ENCODE measurements at regions not wholly inside any gene's neighbourhood (a gene's known extent, or its start where the extent isn't known, plus 50 kb on each side); places are given as distances from the start of the nearest gene placed in this dataset.

- DNase-seq (ENCODE audit: low read depth in 4 of 6, low spot score in 6 of 6) = no peak
- Histone ChIP-seq H3K4me3 (ENCODE audit: low read depth, low read length) (no peak overlapping the region), H3K27me3 (ENCODE audit: control insufficient read depth, insufficient read depth, low read length) (no peaks in the 10 kb centered on the region), H3K36me3 (ENCODE audit: control insufficient read depth, insufficient read depth, low read length) (no peaks in the 10 kb centered on the region), H3K27ac (ENCODE audit: low read depth, low read length) (no peak overlapping the region), H3K4me1 (ENCODE audit: control insufficient read depth, insufficient read depth, low read length) (no peaks in the 10 kb centered on the region), H3K9me3 (ENCODE audit: control insufficient read depth, insufficient read depth, low read length) (peaks cover 2% of the 10 kb centered on the region)
Observed at GRCh38 chr4:66991521-66991920, 553.8 kb downstream of the CENPC start.

GRCh38 chr4:66974665-66975064 lies 570.6 kb downstream of the CENPC start:
- no CpG with 5 or more reads among the region's 2 CpGs for WGBS (ENCODE audit: insufficient coverage)
- no peaks in the 10 kb centered on the region for H3K9me3 ChIP-seq (ENCODE audit: control insufficient read depth, insufficient read depth, low read length)
- H3K27me3 ChIP-seq (ENCODE audit: control insufficient read depth, insufficient read depth, low read length) = no peaks in the 10 kb centered on the region
- H3K27ac ChIP-seq (ENCODE audit: low read depth, low read length) = no peak overlapping the region
- H3K4me1 ChIP-seq (ENCODE audit: control insufficient read depth, insufficient read depth, low read length) = no peaks in the 10 kb centered on the region
- H3K4me3 ChIP-seq (ENCODE audit: low read depth, low read length) = no peak overlapping the region
- no peaks in the 10 kb centered on the region for H3K36me3 ChIP-seq (ENCODE audit: control insufficient read depth, insufficient read depth, low read length)
- DNase-seq (ENCODE audit: low read depth in 4 of 6, low spot score in 6 of 6) = no peak

GRCh38 chr4:66972087-66972486 lies 573.2 kb downstream of the CENPC start:
- H3K4me1 ChIP-seq (ENCODE audit: control insufficient read depth, insufficient read depth, low read length) = no peaks in the 10 kb centered on the region
- no peak for DNase-seq (ENCODE audit: low read depth in 4 of 6, low spot score in 6 of 6)
- no peaks in the 10 kb centered on the region for H3K9me3 ChIP-seq (ENCODE audit: control insufficient read depth, insufficient read depth, low read length)
- WGBS (ENCODE audit: insufficient coverage) = 86% methylated on average over 1 of the region's 2 CpGs
- no peak overlapping the region for H3K27ac ChIP-seq (ENCODE audit: low read depth, low read length)
- H3K4me3 ChIP-seq (ENCODE audit: low read depth, low read length) = no peak overlapping the region
- no peaks in the 10 kb centered on the region for H3K36me3 ChIP-seq (ENCODE audit: control insufficient read depth, insufficient read depth, low read length)
- no peaks in the 10 kb centered on the region for H3K27me3 ChIP-seq (ENCODE audit: control insufficient read depth, insufficient read depth, low read length)

- no peak overlapping the region for H3K4me3 ChIP-seq (ENCODE audit: low read depth, low read length)
- no peak for DNase-seq (ENCODE audit: low read depth in 4 of 6, low spot score in 6 of 6)
- no CpG with 5 or more reads among the region's 1 CpG for WGBS (ENCODE audit: insufficient coverage)
Observed at GRCh38 chr4:66964467-66964866, 580.8 kb downstream of the CENPC start.

GRCh38 chr4:66963084-66963483 lies 582.2 kb downstream of the CENPC start:
- peak in 1 of 6 donors; percentile 73 for DNase-seq (ENCODE audit: low read depth in 4 of 6, low spot score in 6 of 6)
- Histone ChIP-seq H3K36me3 (ENCODE audit: control insufficient read depth, insufficient read depth, low read length) (no peaks in the 10 kb centered on the region), H3K27me3 (ENCODE audit: control insufficient read depth, insufficient read depth, low read length) (no peaks in the 10 kb centered on the region), H3K27ac (ENCODE audit: low read depth, low read length) (no peak overlapping the region), H3K9me3 (ENCODE audit: control insufficient read depth, insufficient read depth, low read length) (no peaks in the 10 kb centered on the region), H3K4me1 (ENCODE audit: control insufficient read depth, insufficient read depth, low read length) (no peaks in the 10 kb centered on the region), H3K4me3 (ENCODE audit: low read depth, low read length) (no peak overlapping the region)
- WGBS (ENCODE audit: insufficient coverage) = no CpG with 5 or more reads among the region's 3 CpGs

More at GRCh38 chr4:66964467-66964866, 580.8 kb downstream of the CENPC start:
- Histone ChIP-seq H3K36me3 (ENCODE audit: control insufficient read depth, insufficient read depth, low read length) (no peaks in the 10 kb centered on the region), H3K9me3 (ENCODE audit: control insufficient read depth, insufficient read depth, low read length) (no peaks in the 10 kb centered on the region), H3K4me1 (ENCODE audit: control insufficient read depth, insufficient read depth, low read length) (no peaks in the 10 kb centered on the region), H3K27me3 (ENCODE audit: control insufficient read depth, insufficient read depth, low read length) (no peaks in the 10 kb centered on the region), H3K27ac (ENCODE audit: low read depth, low read length) (no peak overlapping the region)

- H3K4me1 ChIP-seq (ENCODE audit: control insufficient read depth, insufficient read depth, low read length) = no peaks in the 10 kb centered on the region
- H3K27me3 ChIP-seq (ENCODE audit: control insufficient read depth, insufficient read depth, low read length) = no peaks in the 10 kb centered on the region
- H3K9me3 ChIP-seq (ENCODE audit: control insufficient read depth, insufficient read depth, low read length) = no peaks in the 10 kb centered on the region
- H3K27ac ChIP-seq (ENCODE audit: low read depth, low read length) = no peak overlapping the region
- no peaks in the 10 kb centered on the region for H3K36me3 ChIP-seq (ENCODE audit: control insufficient read depth, insufficient read depth, low read length)
- DNase-seq (ENCODE audit: low read depth in 4 of 6, low spot score in 6 of 6) = no peak
- no peak overlapping the region for H3K4me3 ChIP-seq (ENCODE audit: low read depth, low read length)
- 100% methylated on average over 1 of the region's 2 CpGs for WGBS (ENCODE audit: insufficient coverage)
Observed at GRCh38 chr4:66959207-66959606, 586.1 kb downstream of the CENPC start.

- Histone ChIP-seq H3K27me3 (ENCODE audit: control insufficient read depth, insufficient read depth, low read length) (no peaks in the 10 kb centered on the region), H3K36me3 (ENCODE audit: control insufficient read depth, insufficient read depth, low read length) (no peaks in the 10 kb centered on the region), H3K9me3 (ENCODE audit: control insufficient read depth, insufficient read depth, low read length) (no peaks in the 10 kb centered on the region), H3K4me3 (ENCODE audit: low read depth, low read length) (no peak overlapping the region), H3K4me1 (ENCODE audit: control insufficient read depth, insufficient read depth, low read length) (no peaks in the 10 kb centered on the region), H3K27ac (ENCODE audit: low read depth, low read length) (no peak overlapping the region)
- no CpG with 5 or more reads among the region's 1 CpG for WGBS (ENCODE audit: insufficient coverage)
- DNase-seq (ENCODE audit: low read depth in 4 of 6, low spot score in 6 of 6) = no peak
Observed at GRCh38 chr4:66956852-66957251, 588.5 kb downstream of the CENPC start.

- H3K4me1 ChIP-seq (ENCODE audit: control insufficient read depth, insufficient read depth, low read length) = no peaks in the 10 kb centered on the region
- no peak for DNase-seq (ENCODE audit: low read depth in 4 of 6, low spot score in 6 of 6)
- 95% methylated on average over 6 of the region's 6 CpGs for WGBS (ENCODE audit: insufficient coverage)
- H3K27me3 ChIP-seq (ENCODE audit: control insufficient read depth, insufficient read depth, low read length) = no peaks in the 10 kb centered on the region
- H3K36me3 ChIP-seq (ENCODE audit: control insufficient read depth, insufficient read depth, low read length) = no peaks in the 10 kb centered on the region
- no peak overlapping the region for H3K4me3 ChIP-seq (ENCODE audit: low read depth, low read length)
- no peak overlapping the region for H3K27ac ChIP-seq (ENCODE audit: low read depth, low read length)
- no peaks in the 10 kb centered on the region for H3K9me3 ChIP-seq (ENCODE audit: control insufficient read depth, insufficient read depth, low read length)
Observed at GRCh38 chr4:66956426-66956825, 588.9 kb downstream of the CENPC start.

GRCh38 chr4:66955784-66956183 lies 589.5 kb downstream of the CENPC start:
- H3K27ac ChIP-seq (ENCODE audit: low read depth, low read length) = no peak overlapping the region
- H3K27me3 ChIP-seq (ENCODE audit: control insufficient read depth, insufficient read depth, low read length) = no peaks in the 10 kb centered on the region
- H3K4me1 ChIP-seq (ENCODE audit: control insufficient read depth, insufficient read depth, low read length) = no peaks in the 10 kb centered on the region
- WGBS (ENCODE audit: insufficient coverage) = no CpG with 5 or more reads among the region's 3 CpGs
- no peak for DNase-seq (ENCODE audit: low read depth in 4 of 6, low spot score in 6 of 6)
- H3K36me3 ChIP-seq (ENCODE audit: control insufficient read depth, insufficient read depth, low read length) = no peaks in the 10 kb centered on the region
- no peak overlapping the region for H3K4me3 ChIP-seq (ENCODE audit: low read depth, low read length)
- no peaks in the 10 kb centered on the region for H3K9me3 ChIP-seq (ENCODE audit: control insufficient read depth, insufficient read depth, low read length)

- Histone ChIP-seq H3K27me3 (ENCODE audit: control insufficient read depth, insufficient read depth, low read length) (no peaks in the 10 kb centered on the region), H3K4me3 (ENCODE audit: low read depth, low read length) (no peak overlapping the region), H3K4me1 (ENCODE audit: control insufficient read depth, insufficient read depth, low read length) (no peaks in the 10 kb centered on the region), H3K9me3 (ENCODE audit: control insufficient read depth, insufficient read depth, low read length) (no peaks in the 10 kb centered on the region), H3K36me3 (ENCODE audit: control insufficient read depth, insufficient read depth, low read length) (no peaks in the 10 kb centered on the region), H3K27ac (ENCODE audit: low read depth, low read length) (no peak overlapping the region)
- DNase-seq (ENCODE audit: low read depth in 4 of 6, low spot score in 6 of 6) = no peak
- WGBS (ENCODE audit: insufficient coverage) = no CpG with 5 or more reads among the region's 1 CpG
Observed at GRCh38 chr4:66949419-66949818, 595.9 kb downstream of the CENPC start.

Data from spinal cord (tissue), 9 donors.